ENCODE measurements at regions not wholly inside any gene's neighbourhood (a gene's known extent, or its start where the extent isn't known, plus 50 kb on each side); places are given as distances from the start of the nearest gene placed in this dataset.

DNA sequence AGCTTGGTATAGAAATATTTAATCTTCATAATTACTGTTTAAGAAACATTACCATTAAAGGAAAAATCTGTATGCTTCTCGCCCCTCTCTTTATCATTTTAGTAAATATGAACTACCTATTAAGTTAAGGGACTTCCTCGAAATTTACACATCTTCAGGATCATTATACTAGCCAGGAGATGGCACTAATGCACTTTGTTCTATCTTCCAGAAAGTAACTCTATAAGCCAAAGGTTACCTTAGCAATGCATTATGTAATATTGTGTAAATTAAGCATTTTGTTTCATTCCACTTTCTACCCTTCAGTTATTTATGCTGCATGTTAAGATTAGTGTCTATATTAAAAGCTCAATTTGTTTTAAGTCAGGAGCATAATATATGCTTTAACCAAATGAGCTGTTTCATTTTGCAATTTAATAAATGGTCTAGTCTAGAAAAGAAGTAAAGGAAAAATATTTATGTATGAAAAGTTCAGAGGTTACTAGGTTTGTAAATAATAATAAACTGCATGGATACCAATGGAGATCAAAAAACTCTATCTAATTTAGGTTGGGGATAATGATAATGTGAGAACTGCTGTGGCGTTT is 128.5 kb downstream of the ANKRD7 start:
- BruUV-seq (replicated peaks): no TSS peak
- H3K4me1 Mint-ChIP-seq (ENCODE audit: insufficient read depth, unreplicated experiment): peaks cover 6% of the 10 kb centered on the region
- POLR2A ChIA-PET: interaction anchor here (0.6 kb wide), 1 partner anchor 921 kb away, joined by 3 read pairs; no protein-coding TSS in a partner anchor
- DNase-seq (ENCODE audit: unreplicated experiment): peak; percentile 42
- CTCF ChIA-PET: interaction anchor here (0.6 to 1.6 kb wide), 11 partner anchors 9 to 1858 kb away, joined by 3 to 7 read pairs (median 3); no protein-coding TSS in a partner anchor
- no peaks in the 10 kb centered on the region for H3K9me3 Mint-ChIP-seq (ENCODE audit: unreplicated experiment)
- no peaks in the 10 kb centered on the region for H3K36me3 Mint-ChIP-seq (ENCODE audit: insufficient read depth, unreplicated experiment)
- no peaks in the 10 kb centered on the region for H3K27me3 Mint-ChIP-seq (ENCODE audit: insufficient read depth, unreplicated experiment)
- peak; percentile 46 for TF ChIP-seq CTCF (IDR thresholded peaks at IDR 0.05; ENCODE audit: unreplicated experiment)
- H3K27ac Mint-ChIP-seq (ENCODE audit: low read depth, unreplicated experiment): no peak overlapping the region
- intact Hi-C loops (cut with micrococcal nuclease): loop anchor here (1.0 to 5.0 kb wide), 4 partner anchors 96 to 845 kb away; no protein-coding TSS in a partner anchor
- no peak overlapping the region for H3K4me3 Mint-ChIP-seq (ENCODE audit: unreplicated experiment)

DNA sequence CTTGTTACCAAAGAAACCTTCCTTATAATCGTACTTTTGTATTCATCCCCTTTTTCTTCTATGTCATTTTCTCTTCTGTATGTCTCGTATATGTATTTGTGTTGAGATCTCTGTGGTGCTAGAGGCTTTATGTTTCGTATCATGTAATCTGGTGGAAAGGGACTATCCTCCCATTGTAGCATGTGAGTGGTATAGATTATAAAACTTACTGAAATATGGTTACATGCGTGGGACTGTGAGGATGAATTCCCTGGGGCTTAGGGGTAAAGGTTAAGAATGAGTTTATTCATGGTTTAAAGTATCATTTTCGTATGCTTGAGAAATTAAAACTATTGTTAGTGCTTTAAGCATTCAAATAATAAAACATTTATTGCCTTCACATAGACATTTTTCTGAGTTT is 141.9 kb downstream of the ANKRD7 start:
- Mint-ChIP-seq H3K9me3 (ENCODE audit: unreplicated experiment) (no peaks in the 10 kb centered on the region), H3K36me3 (ENCODE audit: insufficient read depth, unreplicated experiment) (no peaks in the 10 kb centered on the region), H3K4me3 (ENCODE audit: unreplicated experiment) (no peak overlapping the region), H3K27ac (ENCODE audit: low read depth, unreplicated experiment) (no peak overlapping the region), H3K4me1 (ENCODE audit: insufficient read depth, unreplicated experiment) (no peaks in the 10 kb centered on the region), H3K27me3 (ENCODE audit: insufficient read depth, unreplicated experiment) (peaks cover 28% of the 10 kb centered on the region)
- POLR2A ChIA-PET: no interaction called here
- intact Hi-C loops (cut with micrococcal nuclease): no loop called here
- CTCF ChIA-PET: no interaction called here
- no TSS peak for BruUV-seq (replicated peaks)
- TF ChIP-seq CTCF (IDR thresholded peaks at IDR 0.05; ENCODE audit: unreplicated experiment): no peak
- no peak for DNase-seq (ENCODE audit: unreplicated experiment)

DNA sequence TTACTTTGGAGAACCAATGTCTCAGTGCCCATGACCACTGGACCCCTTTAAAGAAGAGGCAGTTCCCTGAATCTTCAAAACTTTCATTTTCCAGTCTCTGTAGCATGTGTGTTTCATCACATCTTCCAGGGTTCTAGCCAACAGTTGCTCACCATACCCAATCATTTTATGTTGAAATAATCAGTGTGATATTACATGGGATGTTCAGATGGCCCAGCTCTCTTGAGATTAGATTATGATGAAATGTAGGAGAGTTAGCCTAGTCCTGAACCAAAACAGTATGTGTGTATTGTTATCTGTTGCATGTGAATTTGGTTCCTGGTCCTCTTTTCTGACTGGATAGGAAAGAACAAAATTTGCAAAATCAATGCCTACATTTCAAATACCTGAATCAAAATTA is 144.5 kb downstream of the ANKRD7 start:
- Mint-ChIP-seq H3K36me3 (ENCODE audit: insufficient read depth, unreplicated experiment) (no peaks in the 10 kb centered on the region), H3K27ac (ENCODE audit: low read depth, unreplicated experiment) (no peak overlapping the region), H3K4me1 (ENCODE audit: insufficient read depth, unreplicated experiment) (no peaks in the 10 kb centered on the region), H3K4me3 (ENCODE audit: unreplicated experiment) (no peak overlapping the region), H3K9me3 (ENCODE audit: unreplicated experiment) (no peaks in the 10 kb centered on the region), H3K27me3 (ENCODE audit: insufficient read depth, unreplicated experiment) (peaks cover 28% of the 10 kb centered on the region)
- no peak for DNase-seq (ENCODE audit: unreplicated experiment)
- BruUV-seq (replicated peaks): no TSS peak
- no peak for TF ChIP-seq CTCF (IDR thresholded peaks at IDR 0.05; ENCODE audit: unreplicated experiment)
- ChIA-PET CTCF (interaction anchor here (1.2 kb wide), 1 partner anchor 807 kb away, joined by 3 read pairs; no protein-coding TSS in a partner anchor), POLR2A (no interaction called here)
- intact Hi-C loops (cut with micrococcal nuclease): no loop called here

DNA sequence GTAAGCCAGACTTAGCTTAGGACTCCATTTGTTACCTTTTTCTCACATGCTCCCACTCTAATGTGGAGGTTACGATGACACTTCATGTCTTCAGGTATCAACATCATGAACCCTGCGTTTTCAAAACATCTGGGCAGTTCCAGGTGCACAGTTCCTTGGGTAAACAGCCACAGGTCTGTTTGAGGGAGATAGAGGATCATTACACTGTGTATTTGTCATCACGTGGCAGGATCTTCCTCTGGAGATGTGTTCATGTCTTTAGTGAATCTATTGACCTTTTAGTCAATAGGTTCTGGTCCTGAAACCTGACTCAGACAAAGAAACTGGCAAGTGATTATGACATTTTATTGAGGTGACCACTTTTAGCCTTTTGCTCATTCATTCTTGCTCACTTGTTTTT is 145.5 kb downstream of the ANKRD7 start:
- peaks cover 28% of the 10 kb centered on the region for H3K27me3 Mint-ChIP-seq (ENCODE audit: insufficient read depth, unreplicated experiment)
- intact Hi-C loops (cut with micrococcal nuclease): no loop called here
- H3K27ac Mint-ChIP-seq (ENCODE audit: low read depth, unreplicated experiment): no peak overlapping the region
- DNase-seq (ENCODE audit: unreplicated experiment): no peak
- H3K4me1 Mint-ChIP-seq (ENCODE audit: insufficient read depth, unreplicated experiment): no peaks in the 10 kb centered on the region
- H3K4me3 Mint-ChIP-seq (ENCODE audit: unreplicated experiment): no peak overlapping the region
- ChIA-PET POLR2A (no interaction called here), CTCF (no interaction called here)
- TF ChIP-seq CTCF (IDR thresholded peaks at IDR 0.05; ENCODE audit: unreplicated experiment): no peak
- no TSS peak for BruUV-seq (replicated peaks)
- H3K9me3 Mint-ChIP-seq (ENCODE audit: unreplicated experiment): no peaks in the 10 kb centered on the region
- no peaks in the 10 kb centered on the region for H3K36me3 Mint-ChIP-seq (ENCODE audit: insufficient read depth, unreplicated experiment)

All from MCF 10A (cell line).